ENCODE measurements at regions not wholly inside any gene's neighbourhood (a gene's known extent, or its start where the extent isn't known, plus 50 kb on each side); places are given as distances from the start of the nearest gene placed in this dataset.

DNA sequence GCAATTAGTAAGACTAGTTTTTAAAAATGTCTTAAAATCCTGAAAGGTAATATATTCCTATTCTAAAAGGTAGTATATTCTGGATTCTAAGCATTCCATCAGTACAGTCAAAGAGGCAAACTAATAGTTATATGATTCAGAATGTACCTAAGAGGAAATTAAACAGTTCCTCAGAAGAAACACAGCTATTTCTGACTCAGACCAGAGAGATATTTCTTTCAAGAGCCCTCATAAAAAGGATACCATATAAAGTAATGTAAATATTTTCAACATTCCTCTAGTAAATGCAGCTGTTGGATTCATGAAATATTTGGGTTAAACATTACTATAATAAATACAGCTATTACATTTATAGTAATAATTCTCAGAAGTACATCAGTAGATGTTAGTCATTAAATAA is 358.3 kb downstream of the MAGEB5 start:
- no peak overlapping the region for H3K27ac ChIP-seq
- TF ChIP-seq, protein P1, sequence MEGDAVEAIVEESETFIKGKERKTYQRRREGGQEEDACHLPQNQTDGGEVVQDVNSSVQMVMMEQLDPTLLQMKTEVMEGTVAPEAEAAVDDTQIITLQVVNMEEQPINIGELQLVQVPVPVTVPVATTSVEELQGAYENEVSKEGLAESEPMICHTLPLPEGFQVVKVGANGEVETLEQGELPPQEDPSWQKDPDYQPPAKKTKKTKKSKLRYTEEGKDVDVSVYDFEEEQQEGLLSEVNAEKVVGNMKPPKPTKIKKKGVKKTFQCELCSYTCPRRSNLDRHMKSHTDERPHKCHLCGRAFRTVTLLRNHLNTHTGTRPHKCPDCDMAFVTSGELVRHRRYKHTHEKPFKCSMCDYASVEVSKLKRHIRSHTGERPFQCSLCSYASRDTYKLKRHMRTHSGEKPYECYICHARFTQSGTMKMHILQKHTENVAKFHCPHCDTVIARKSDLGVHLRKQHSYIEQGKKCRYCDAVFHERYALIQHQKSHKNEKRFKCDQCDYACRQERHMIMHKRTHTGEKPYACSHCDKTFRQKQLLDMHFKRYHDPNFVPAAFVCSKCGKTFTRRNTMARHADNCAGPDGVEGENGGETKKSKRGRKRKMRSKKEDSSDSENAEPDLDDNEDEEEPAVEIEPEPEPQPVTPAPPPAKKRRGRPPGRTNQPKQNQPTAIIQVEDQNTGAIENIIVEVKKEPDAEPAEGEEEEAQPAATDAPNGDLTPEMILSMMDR (conservative IDR thresholded peaks at IDR 0.05) = no peak

DNA sequence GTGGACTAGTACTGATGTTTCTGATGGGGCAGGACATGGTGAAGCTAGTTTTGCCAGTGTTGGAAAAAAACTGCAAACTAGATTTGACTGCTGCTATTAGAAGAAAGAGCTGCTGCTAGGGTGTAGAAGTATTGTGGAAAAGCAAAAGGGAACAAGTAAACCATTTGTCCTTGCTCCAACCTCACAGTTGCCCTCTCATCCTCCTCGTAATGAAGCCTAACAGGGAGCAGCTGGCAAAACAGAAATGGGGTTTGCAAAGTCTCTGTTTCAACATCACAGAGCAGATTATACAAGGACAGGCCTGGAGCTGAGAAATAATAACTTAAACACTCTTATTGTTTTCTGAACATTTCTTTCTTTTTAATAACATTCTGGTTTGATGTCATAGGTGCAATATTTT is 346.2 kb downstream of the MAGEB5 start:
- H3K27ac ChIP-seq = no peak overlapping the region
- TF ChIP-seq, protein P1 (conservative IDR thresholded peaks at IDR 0.05) = no peak

DNA sequence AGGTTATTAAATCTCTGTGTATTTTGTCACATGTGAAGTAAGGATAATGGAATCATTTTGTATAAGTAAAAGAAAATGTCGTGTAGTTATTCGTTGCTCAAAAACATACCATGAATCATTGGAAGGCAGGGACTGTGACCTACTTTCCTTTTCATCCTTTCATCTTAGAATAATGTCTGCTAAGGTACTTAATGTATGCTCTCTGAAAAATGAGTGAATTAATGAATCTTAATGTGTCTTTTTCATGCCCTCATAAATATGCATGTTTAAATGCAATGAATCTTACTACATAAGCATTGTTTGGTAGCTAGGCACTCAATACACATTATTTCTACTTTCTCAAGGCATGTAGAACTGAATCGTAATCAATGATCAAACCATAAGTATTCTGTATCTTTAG is 343.9 kb downstream of the MAGEB5 start:
- H3K27ac ChIP-seq = no peak overlapping the region
- TF ChIP-seq, protein P1 (conservative IDR thresholded peaks at IDR 0.05) = no peak

DNA sequence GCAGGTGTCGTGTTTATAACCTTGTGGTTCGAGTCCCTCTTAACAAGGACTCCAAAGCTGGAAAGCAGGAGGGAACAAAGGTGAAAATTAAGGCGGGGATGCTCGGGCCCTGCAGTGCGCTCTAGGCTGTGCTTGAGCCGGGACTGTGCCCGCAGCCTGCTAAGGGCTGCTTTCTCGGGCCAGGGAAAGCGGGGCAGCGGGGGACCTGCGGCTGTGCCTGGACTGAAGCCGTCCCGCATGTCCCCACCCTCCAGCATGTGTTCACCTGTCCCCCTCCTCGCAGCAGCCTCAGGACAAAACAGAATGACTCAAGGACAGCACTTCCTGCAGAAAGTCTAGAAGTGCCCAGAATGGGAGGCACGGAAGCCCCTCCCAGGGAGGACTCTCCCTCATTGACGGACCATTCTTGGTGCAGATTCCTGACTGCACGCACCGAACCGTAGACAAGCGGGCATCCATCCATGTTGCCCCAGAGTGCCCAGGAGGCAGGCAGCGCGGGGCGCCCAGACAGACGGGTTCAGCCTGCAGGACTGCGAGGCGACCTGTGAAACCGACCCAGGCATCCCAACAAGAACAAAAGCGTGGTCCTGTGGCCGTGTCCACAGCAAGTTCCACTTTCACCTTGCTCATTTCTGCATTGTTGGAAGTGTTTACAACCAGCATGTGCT is 342.9 kb downstream of the MAGEB5 start:
- TF ChIP-seq, protein P1 (conservative IDR thresholded peaks at IDR 0.05) = no peak
- H3K27ac ChIP-seq = no peak overlapping the region

DNA sequence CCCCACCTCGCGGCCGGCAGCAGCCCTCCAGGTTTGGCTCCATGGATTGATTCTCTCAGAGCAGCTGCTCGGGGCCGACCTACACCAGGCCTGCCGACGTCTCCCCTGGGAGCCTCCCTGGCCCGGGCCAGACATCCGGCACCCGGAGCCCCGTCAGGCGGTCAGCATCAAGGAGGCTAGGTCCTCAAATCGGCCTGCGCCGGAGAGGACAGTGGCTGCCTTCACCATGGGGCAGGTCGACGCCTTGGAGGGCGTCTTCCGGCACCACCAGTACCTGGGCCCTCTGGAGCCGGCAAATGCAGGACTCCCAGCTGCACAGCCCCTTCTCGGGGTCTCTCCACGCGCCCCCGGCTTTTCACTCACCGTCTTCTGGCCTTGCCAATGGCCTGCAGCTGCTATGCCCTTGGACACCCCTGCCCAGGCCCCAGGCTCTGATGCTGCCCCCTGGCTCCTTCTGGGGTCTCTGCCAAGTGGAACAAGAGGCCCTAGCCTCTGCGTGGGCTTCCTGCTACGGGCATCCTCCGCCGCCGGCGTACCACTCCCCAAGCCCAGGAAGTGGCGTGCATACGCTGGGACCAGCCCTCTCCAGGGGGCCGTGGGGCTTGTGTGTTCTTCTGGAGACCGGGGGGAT is 341.8 kb downstream of the MAGEB5 start:
- no peak overlapping the region for H3K27ac ChIP-seq
- TF ChIP-seq, protein P1 (conservative IDR thresholded peaks at IDR 0.05) = no peak

DNA sequence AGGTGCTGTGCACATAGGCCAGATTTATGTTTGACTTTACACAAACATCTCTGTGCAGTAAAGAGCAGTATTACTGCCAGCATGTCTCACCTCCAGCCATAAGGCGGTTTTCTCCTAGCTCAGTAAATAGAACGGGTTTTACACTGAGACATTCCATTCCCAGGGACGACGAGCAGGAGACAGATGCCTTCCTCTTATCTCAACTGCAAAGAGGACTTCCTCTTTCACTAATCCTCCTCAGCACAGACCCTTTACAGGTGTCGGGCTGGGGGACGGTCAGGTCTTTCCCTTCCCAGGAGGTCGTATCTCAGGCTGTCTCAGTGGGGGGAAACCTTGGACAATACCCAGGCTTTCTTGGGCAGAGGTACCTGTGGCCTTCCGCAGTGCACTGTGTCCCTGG is 309.8 kb downstream of the MAGEB5 start:
- H3K27ac ChIP-seq = peak overlapping the region; percentile 82

DNA sequence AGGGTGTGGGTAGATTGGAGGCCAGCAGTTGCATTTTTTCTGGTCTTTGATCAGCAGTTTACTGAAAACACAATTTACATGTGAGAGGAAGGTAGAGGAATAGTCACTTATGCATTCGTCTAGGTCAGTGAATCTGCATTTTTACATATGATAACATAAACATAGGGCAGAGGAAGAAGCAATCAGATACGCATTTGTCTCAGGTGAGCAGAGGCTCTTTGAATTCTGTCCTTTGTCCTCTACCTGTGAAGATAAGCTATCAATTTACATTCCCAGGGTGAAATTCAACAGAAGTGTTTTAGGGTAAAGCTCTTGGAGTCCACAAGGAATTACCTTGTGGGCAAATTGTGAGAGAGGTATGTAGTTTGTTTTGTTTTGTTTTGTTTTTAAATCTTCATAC is 306.5 kb downstream of the MAGEB5 start:
- TF ChIP-seq, protein P1 (conservative IDR thresholded peaks at IDR 0.05) = no peak
- no peak overlapping the region for H3K27ac ChIP-seq

All from VCaP (cell line).